HEK293 (cell line): ENCODE measurements at regions not wholly inside any gene's neighbourhood (a gene's known extent, or its start where the extent isn't known, plus 50 kb on each side); places are given as distances from the start of the nearest gene placed in this dataset.

Experiments
- CTCF ChIA-PET: fragments of 350-600 bp; formaldehyde crosslinking; extraction: SDS; loops from one replicate; lab custom pipeline; 2021; ENCODE audit warnings: antibody characterized with exemption; lab: Yijun Ruan, JAX
- POLR2A ChIA-PET: fragments of 300-600 bp; formaldehyde crosslinking; extraction: SDS; loops from one replicate; lab custom pipeline; 2020; ENCODE audit warnings: antibody characterized with exemption, inconsistent platforms; lab: Yijun Ruan, JAX
- H3K27ac ChIP-seq: fragments of 200-500 bp; sonication (Bioruptor generic); 2 replicates; pipeline ENCODE4 v1.5.1; 2014; ENCODE audit warnings: low read depth, low read length, control low read depth, inconsistent platforms; ENCODE audit errors: extremely low read depth
- H3K36me3 ChIP-seq, 2 experiments: fragments of 200-500 bp in 1 of 2; sonication (Bioruptor generic) in 1 of 2; 1 replicate in 1 of 2; 2 replicates in 1 of 2; pipeline ENCODE4 v1.5.1; 2014 to 2017; ENCODE audit warnings: inconsistent platforms in 2 of 2, low read length in 2 of 2; ENCODE audit not compliant: control insufficient read depth in 2 of 2, insufficient read depth in 1 of 2
- H3K4me1 ChIP-seq: fragments of 200-500 bp; sonication (Bioruptor generic); 2 replicates; pipeline ENCODE4 v1.5.1; 2014; ENCODE audit warnings: mild to moderate bottlenecking, low read length, inconsistent platforms; ENCODE audit not compliant: control insufficient read depth, insufficient read depth
- H3K4me3 ChIP-seq: 2 replicates; pipeline ENCODE4 v1.5.1; 2011; ENCODE audit warnings: low read depth, mild to moderate bottlenecking, control low read depth, low read length, moderate library complexity
- H3K9me3 ChIP-seq: fragments of 200-500 bp; sonication (Bioruptor generic); 2 replicates; pipeline ENCODE4 v1.5.1; 2014; ENCODE audit warnings: low read depth, low read length, inconsistent platforms; ENCODE audit not compliant: control insufficient read depth, insufficient read depth
- GLI2 ChIP-seq: fragments of 450-650 bp; formaldehyde crosslinking; IDR thresholded peaks from 2 replicates; pipeline ENCODE4; 2017; ENCODE audit warnings: missing biosample characterization, missing genetic modification characterization, low read depth, borderline replicate concordance
- INSM2 ChIP-seq: fragments of 450-650 bp; formaldehyde crosslinking; IDR thresholded peaks from 2 replicates; pipeline ENCODE4 v1.5.1; 2016; ENCODE audit warnings: missing biosample characterization, missing genetic modification characterization
- KLF17 ChIP-seq: fragments of 450-650 bp; formaldehyde crosslinking; IDR thresholded peaks from 2 replicates; pipeline ENCODE4 v1.5.1; 2016; ENCODE audit warnings: missing biosample characterization, missing genetic modification characterization
- ZNF140 ChIP-seq: fragments of 450-650 bp; formaldehyde crosslinking; IDR thresholded peaks from 2 replicates; pipeline ENCODE4 v1.5.1; 2016; ENCODE audit warnings: missing biosample characterization, missing genetic modification characterization
- ZNF148 ChIP-seq: fragments of 450-650 bp; formaldehyde crosslinking; IDR thresholded peaks from 2 replicates; pipeline ENCODE4 v1.5.0; 2017; ENCODE audit warnings: missing biosample characterization, missing genetic modification characterization, borderline replicate concordance
- ZNF202 ChIP-seq: fragments of 450-650 bp; formaldehyde crosslinking; IDR thresholded peaks from 2 replicates; pipeline ENCODE4 v1.5.1; 2016; ENCODE audit warnings: missing biosample characterization, missing genetic modification characterization, borderline replicate concordance
- ZNF221 ChIP-seq: fragments of 450-650 bp; formaldehyde crosslinking; IDR thresholded peaks from 2 replicates; pipeline ENCODE4 v1.5.1; 2017; ENCODE audit warnings: missing biosample characterization, missing genetic modification characterization, borderline replicate concordance
- ZNF239 ChIP-seq: fragments of 450-650 bp; formaldehyde crosslinking; IDR thresholded peaks from 2 replicates; pipeline ENCODE4 v1.5.1; 2016; ENCODE audit warnings: missing biosample characterization, missing genetic modification characterization
- ZNF24 ChIP-seq: fragments of 450-650 bp; formaldehyde crosslinking; IDR thresholded peaks from 2 replicates; pipeline ENCODE4 v1.5.1; 2016; ENCODE audit warnings: missing biosample characterization, missing genetic modification characterization
- ZNF404 ChIP-seq: fragments of 450-650 bp; formaldehyde crosslinking; IDR thresholded peaks from 2 replicates; pipeline ENCODE4 v1.5.1; 2017; ENCODE audit warnings: missing biosample characterization, missing genetic modification characterization
- ZNF423 ChIP-seq: fragments of 450-650 bp; formaldehyde crosslinking; IDR thresholded peaks from 2 replicates; pipeline ENCODE4 v1.5.1; 2016; ENCODE audit warnings: missing biosample characterization, missing genetic modification characterization
- ZNF518A ChIP-seq: fragments of 450-650 bp; formaldehyde crosslinking; conservative IDR thresholded peaks from 2 replicates; pipeline ENCODE4 v1.5.1; 2016; ENCODE audit warnings: low read depth, missing biosample characterization, missing genetic modification characterization
- ZNF600 ChIP-seq: fragments of 450-650 bp; formaldehyde crosslinking; IDR thresholded peaks from 2 replicates; pipeline ENCODE4 v1.5.1; 2016; ENCODE audit warnings: missing biosample characterization, missing genetic modification characterization
- ZNF621 ChIP-seq: fragments of 450-650 bp; formaldehyde crosslinking; IDR thresholded peaks from 2 replicates; pipeline ENCODE4 v1.5.1; 2017; ENCODE audit warnings: missing biosample characterization, missing genetic modification characterization
- ZNF645 ChIP-seq: fragments of 450-650 bp; formaldehyde crosslinking; IDR thresholded peaks from 2 replicates; pipeline ENCODE4; 2016; ENCODE audit warnings: missing biosample characterization, missing genetic modification characterization
- ZNF660 ChIP-seq: fragments of 450-650 bp; IDR thresholded peaks from 2 replicates; pipeline ENCODE4 v1.5.1; 2018; ENCODE audit warnings: missing biosample characterization, mild to moderate bottlenecking, missing genetic modification characterization
- ZNF664 ChIP-seq: fragments of 450-650 bp; formaldehyde crosslinking; IDR thresholded peaks from 2 replicates; pipeline ENCODE4 v1.5.1; 2016; ENCODE audit warnings: missing biosample characterization, missing genetic modification characterization

- no peak overlapping the region for H3K4me3 ChIP-seq
- no peaks in the 10 kb centered on the region for H3K4me1 ChIP-seq
- POLR2A ChIA-PET: no interaction called here
- no peaks in the 10 kb centered on the region for H3K9me3 ChIP-seq
- CTCF ChIA-PET: no interaction called here
- TF ChIP-seq ZNF645 (tag by site-specific recombination): no peak
- no peak for TF ChIP-seq ZNF221 (tag by site-specific recombination)
- no peak for TF ChIP-seq ZNF24 (tag by site-specific recombination)
- no peak for TF ChIP-seq ZNF518A (tag by site-specific recombination)
- TF ChIP-seq ZNF621: no peak
- TF ChIP-seq ZNF664 (tag by site-specific recombination): no peak
- TF ChIP-seq ZNF660 (tag by site-specific recombination): no peak
- TF ChIP-seq ZNF404 (tag by site-specific recombination): no peak
- TF ChIP-seq ZNF600: no peak
- TF ChIP-seq ZNF423 (tag by site-specific recombination): no peak
- no peak for TF ChIP-seq ZNF140 (tag by site-specific recombination)
- TF ChIP-seq INSM2 (tag by site-specific recombination): no peak
- no peak for TF ChIP-seq ZNF239
- no peak for TF ChIP-seq GLI2
- no peak for TF ChIP-seq ZNF148 (tag by site-specific recombination)
- TF ChIP-seq ZNF202 (tag by site-specific recombination): no peak
- no peak for TF ChIP-seq KLF17 (tag by site-specific recombination)
- H3K27ac ChIP-seq: no peak overlapping the region
- H3K36me3 ChIP-seq: no peaks in the 10 kb centered on the region
Measured at GRCh38 chr18:38980420-38980819, 1414.8 kb upstream of the CELF4 start.
